Fibroblast of skin of left biceps (primary cell): ENCODE measurements at regions not wholly inside any gene's neighbourhood (a gene's known extent, or its start where the extent isn't known, plus 50 kb on each side); places are given as distances from the start of the nearest gene placed in this dataset.
A peak's percentile ranks its signal among the peaks of the same experiment; 100 is the strongest.

Source experiments
- DNase-seq, 2 experiments: peaks; one replicate each; pipeline ENCODE4 v3.0.0-alpha.2; 2013; ENCODE audit warnings: low read depth in 2 of 2

DNA sequence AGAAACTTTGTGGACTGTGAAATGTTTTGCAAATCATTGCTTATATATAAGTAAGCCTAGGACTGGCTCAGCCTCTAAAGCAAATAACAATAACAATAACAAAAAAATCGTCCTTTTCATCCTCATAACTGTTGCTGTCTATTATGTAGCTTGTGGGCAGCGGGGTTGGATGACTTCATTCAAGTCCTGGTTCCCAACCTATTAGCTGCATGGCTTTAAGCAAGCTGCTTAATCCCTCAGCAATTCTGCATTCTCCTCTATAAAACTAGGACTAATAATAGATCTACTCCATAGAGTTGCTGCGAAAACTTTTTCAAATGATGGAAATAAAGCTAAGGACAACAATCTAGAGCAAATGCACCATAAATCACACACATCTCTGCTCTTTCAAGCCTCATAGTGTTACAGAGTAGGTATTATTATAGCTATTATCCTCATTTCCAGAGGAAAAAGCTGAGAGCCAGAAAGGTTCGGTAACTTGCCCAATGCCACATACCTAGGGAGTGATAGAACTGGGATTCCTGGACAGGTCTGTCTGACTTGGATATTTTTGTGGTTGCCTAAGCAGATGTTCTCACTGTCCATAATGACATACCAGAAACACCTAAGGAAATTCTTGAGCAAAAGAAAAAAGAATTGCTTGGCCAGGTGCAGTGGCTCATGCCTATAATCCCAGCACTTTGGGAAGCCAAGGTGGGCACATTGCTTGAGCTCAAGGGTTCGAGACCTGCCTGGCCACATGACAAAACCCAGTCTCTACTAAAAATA is 98.8 kb upstream of the ADRA1B start:
- no peak for DNase-seq

DNA sequence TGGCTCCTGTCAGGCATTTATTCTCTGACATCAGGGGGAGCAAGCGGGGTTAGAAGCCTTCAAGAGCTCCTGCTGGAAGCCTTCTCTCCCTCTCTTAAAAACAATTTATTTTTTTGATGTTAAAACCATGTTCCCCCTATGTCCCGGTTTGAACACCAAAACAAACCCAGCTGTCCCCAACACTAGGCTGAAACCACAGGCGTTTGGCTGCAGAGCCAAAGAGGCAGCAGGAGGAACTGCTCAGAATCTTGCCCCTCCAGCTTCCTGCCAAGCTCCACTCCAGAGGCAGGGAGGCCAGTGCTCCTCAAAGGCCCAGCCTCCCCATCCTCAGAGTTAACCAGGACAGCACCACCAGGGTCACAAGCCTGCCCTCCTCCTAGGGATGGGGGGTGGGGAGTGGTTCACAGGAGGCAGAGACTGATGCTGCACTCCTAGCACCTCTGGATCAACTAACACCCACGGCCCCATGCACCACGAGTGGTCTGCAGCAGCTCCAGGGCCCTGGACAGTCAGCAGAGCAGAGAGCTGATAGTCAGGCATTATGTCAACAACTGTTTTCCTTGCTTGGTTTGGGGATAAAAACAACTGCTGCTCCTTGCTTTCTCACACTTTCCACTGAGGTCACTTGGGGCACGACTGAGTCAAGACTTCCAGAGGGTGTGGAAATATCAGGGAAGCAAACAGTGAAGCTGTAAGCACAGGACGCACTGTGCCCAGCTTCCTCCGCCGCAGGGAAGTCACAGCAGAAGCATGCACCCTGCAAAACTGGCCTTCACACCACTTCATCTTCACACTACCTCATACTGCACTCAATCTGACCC is 96.5 kb upstream of the ADRA1B start:
- no peak for DNase-seq

DNA sequence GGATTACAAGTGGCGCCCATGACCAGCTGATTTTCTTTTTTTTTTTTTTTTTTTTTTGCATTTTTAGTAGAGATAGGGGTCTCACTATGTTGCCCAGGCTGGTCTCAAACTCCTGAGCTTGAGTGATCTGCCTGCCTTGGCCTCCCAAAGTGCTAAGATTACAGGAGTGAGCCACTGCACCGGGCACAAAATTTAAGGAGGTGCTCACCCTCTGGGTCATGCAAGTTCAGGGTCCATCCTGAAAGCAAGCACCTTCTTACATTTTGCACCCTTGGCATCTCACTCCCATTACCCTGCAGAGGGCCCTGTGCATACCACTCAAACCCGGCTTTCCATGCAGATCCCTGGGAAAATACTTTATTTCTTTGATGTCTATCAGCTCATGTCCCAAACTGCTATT is 95.6 kb upstream of the ADRA1B start:
- no peak for DNase-seq

DNA sequence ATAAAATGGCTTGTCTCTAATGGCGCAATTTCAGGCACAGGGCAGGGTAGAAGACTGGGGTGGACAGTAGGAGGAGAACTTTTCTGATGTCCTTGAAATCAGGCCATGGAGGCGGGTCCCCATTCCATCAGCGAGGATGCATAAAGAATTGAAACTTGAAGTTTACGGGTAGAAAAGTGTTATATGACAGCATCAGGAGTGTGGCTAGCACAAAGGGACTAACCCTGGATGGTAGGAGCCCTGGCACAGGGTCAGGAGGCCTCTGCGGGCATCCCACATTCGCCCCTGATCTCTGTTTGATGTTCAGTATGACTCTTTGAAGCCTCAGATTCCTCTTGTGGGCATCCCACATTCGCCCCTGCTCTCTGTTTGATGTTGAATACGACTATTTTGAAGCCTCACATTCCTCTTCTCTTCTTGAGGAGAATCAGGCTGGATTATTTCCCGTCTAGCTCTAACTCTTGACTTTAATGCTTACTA is 94.8 kb upstream of the ADRA1B start:
- no peak for DNase-seq

GRCh38 chr5:159824188-159825161 is 91.8 kb upstream of the ADRA1B start:
- DNase-seq, result no peak

- no peak for DNase-seq
Measured at GRCh38 chr5:159825551-159826051, 90.7 kb upstream of the ADRA1B start.

GRCh38 chr5:159826351-159827214 is 89.7 kb upstream of the ADRA1B start:
- no peak for DNase-seq

- no peak for DNase-seq
Measured at GRCh38 chr5:159827861-159828260, 88.4 kb upstream of the ADRA1B start.

GRCh38 chr5:159832073-159832472 is 84.2 kb upstream of the ADRA1B start:
- DNase-seq, result no peak

DNA sequence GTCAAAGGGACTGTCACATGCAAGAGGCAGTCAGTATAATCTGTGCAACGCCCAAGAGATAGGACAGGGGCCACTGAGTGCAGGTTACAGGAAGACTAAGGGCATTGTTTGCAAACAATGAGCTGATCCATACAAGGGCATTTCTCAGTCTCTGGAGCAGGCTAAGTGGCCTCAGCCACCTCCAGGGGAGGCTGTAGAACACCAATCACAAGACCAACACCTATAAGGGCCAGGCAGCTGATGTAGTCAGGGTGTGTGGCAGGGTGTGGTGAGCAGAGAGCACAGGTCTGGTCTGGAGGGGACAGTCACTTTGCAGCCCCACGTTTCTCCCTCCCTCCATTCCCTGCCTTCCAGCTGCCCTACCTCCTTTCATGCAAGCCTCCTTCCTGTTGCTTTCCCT is 83.2 kb upstream of the ADRA1B start:
- DNase-seq, result no peak

DNA sequence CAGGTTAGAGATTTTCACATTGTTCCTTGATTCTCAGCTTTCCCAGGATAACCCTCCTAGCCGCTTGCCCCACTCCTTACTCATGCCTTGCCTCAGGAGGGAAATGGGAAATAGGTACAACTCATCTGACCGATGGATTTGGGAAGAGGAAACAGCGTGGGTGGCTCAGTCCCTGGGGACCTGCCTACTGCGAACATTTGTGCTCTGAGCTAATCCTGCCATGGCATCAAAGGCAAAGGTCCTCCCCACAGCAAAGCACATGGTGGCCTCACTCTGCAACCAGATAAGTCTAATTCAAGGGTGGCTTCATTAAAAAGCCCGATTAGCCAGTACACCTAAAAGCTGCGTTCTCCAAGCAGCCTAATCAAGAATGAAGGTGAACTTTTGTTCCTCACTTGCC is 82.4 kb upstream of the ADRA1B start:
- no peak for DNase-seq

DNA sequence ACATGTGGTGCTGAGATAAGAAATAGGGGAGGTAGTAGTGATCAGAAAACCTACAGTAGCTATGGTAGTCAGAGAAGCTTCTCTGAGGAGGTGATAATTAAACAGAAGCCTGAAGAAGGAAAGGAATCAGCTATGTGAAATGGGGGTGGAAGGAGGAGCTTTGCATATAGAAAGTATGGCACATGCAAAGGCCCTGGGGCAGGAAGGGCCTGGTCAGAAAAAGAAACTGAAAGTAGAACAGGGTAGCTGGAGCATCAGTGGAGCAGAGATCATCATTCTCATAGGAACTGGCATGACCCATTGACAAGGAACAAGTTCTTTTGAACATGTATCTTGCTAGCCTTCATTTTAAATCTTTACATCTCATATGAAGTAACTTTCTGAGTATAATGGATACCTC is 80.7 kb upstream of the ADRA1B start:
- DNase-seq, result no peak

DNA sequence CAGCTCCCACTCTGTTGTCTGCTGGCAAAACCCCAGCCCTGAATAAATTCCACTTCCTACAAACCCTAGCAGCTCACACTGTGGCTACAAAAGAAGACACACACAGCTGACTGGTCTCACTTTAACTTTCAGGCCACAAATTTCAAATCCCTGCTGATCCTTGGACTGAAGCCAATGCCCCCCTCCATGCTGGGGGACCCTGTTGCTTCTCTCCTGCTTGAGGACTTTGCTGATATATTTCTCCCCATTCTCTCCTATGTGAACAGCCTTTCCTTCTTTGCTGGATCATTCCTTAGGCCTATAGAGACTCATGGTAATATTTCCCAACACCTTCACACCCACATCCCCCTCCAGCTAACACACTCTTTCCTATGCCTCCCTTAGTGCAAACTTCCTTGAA is 79.6 kb upstream of the ADRA1B start:
- DNase-seq, result no peak

- DNase-seq, result no peak
Measured at GRCh38 chr5:159837860-159838259, 78.4 kb upstream of the ADRA1B start.

DNA sequence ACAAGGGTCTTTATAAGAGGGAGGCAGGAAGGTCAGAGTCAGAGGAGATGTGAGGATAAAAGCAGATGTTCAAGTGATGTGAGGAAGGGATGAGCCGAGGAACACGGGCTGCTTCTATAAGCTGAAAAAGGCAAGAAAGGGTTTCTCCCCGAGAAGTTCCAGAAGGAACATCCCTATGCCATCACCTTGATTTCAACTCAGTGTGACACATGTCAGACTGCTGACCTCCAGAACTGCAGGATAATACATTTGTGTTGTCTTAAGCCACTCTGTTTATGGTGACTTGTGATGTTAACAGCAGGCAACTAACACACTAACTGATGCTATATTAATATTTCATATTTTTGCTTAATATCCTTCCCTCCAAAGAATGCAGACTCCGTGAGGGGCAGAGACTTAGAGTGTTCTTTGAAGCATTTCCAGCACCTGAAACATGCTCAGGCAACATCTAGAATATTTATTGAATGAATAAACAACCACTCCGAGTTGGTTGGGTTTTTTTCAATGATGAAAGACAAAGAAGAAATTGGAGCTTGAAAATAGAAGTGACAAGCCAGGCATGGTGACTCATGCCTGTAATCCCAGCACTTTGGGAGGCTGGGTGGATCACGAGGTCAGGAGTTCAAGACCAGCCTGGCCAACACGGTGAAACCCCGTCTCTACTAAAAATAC is 77.6 kb upstream of the ADRA1B start:
- no peak for DNase-seq

GRCh38 chr5:159844267-159845121 is 71.8 kb upstream of the ADRA1B start:
- no peak for DNase-seq

- peak; percentile 54 to 56 for DNase-seq
Measured at GRCh38 chr5:159849437-159850083, 66.7 kb upstream of the ADRA1B start.

DNA sequence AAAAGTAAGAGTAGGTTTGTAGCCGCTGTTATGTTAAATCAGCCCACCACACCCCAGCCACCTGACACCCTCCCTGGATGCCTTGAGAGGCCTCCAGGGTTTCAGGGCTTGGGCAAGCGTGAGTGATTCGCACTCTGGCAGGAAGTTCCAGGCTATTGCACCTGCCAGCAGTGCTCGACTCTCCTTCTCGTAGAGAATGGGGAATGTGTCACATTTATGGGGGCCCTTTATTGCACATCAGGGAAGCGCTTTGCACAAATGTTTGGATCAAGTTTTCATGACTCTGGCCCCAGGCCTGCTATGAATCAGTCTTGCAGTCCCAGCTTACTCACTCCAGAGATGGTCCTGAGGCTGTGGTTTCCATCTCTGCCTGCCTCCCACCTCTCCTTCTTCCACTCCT is 66.1 kb upstream of the ADRA1B start:
- DNase-seq, result peak; percentile 34

DNA sequence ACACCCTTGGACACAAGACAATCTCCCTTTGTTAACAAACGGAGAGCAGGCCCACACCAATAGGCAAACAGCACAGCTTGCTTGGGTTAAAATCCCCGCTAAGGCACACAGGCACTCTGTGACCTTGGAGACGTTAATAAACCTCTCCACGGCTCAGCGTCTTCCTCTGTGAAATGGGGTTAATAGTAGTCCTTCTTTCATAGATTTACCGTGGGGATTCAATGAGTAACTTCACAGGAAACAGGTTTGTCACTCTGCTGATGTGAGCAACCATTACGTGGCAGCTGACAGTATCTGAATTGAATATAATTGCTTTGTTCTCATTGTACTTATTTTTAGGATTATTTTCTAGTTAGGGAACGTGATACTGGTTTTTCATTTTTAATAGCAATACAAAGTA is 65.2 kb upstream of the ADRA1B start:
- no peak for DNase-seq
